Adrenal gland (tissue), 9 donors: ENCODE measurements at regions not wholly inside any gene's neighbourhood (a gene's known extent, or its start where the extent isn't known, plus 50 kb on each side); places are given as distances from the start of the nearest gene placed in this dataset.

Experiments used
- DNase-seq, 7 donors: peaks; one replicate each; pipeline ENCODE4 v3.0.0-alpha.2; 2019 to 2020
- H3K27ac ChIP-seq, 5 donors: fragments of 200-600 bp; sonication (generic) in 4 of 5; 1 replicate in 3 of 5; 2 replicates in 2 of 5; pipeline versions ENCODE4 v1.5.1 to v1.8.0; 2016 to 2020; ENCODE audit warnings: mild to moderate bottlenecking in 1 of 5
- H3K27me3 ChIP-seq: fragments of 200-600 bp; 2 replicates; pipeline ENCODE4 v1.8.0; 2021
- H3K36me3 ChIP-seq, 2 donors: fragments of 200-600 bp; replicated peaks in 1 of 2; 1 replicate in 1 of 2; 2 replicates in 1 of 2; pipeline versions ENCODE4 v1.5.1 to v1.8.0; 2018 to 2022
- H3K4me1 ChIP-seq, 2 donors: fragments of 200-600 bp; replicated peaks in 1 of 2; 1 replicate in 1 of 2; 2 replicates in 1 of 2; pipeline versions ENCODE4 v1.5.1 to v1.8.0; 2018 to 2021
- H3K4me3 ChIP-seq, 4 donors: fragments of 200-600 bp; sonication (generic) in 3 of 4; one replicate each; pipeline ENCODE4 v1.5.1; 2016 to 2018
- H3K9me3 ChIP-seq, 3 donors: fragments of 200-600 bp; sonication (generic) in 1 of 3; replicated peaks in 1 of 3; 1 replicate in 2 of 3; 2 replicates in 1 of 3; pipeline versions ENCODE4 v1.5.1 to v1.8.0; 2016 to 2021
- POLR2A ChIP-seq, 2 donors: fragments of 450-650 bp; IDR thresholded peaks; one replicate each; pipeline ENCODE4 v1.6.1; 2017; ENCODE audit warnings: antibody characterized with exemption in 2 of 2, mild to moderate bottlenecking in 2 of 2, moderate library complexity in 1 of 2
- WGBS, 4 donors: extraction: QIAGEN DNeasy Blood & Tissue Kit in 2 of 4; methylation state at CpG; one replicate each; pipeline versions ENCODE4 v1.1.5 to v1.1.7; 2013 to 2017; 5-methylcytosine and 5-hydroxymethylcytosine counted together
- intact Hi-C, 2 donors: fragments of 100-400 bp; cut with DNase I; formaldehyde crosslinking; loops; one replicate each; pipeline versions ENCODE4 v1.14.1 to v1.15.0; 2022 to 2023
- TF ChIP-seq, protein P1 (sequence below), 6 experiments: fragments of 450-650 bp in 4 of 6; fragments of 200-600 bp in 2 of 6; sonication (generic) in 1 of 6; IDR thresholded peaks; 1 replicate in 5 of 6; 2 replicates in 1 of 6; pipeline versions ENCODE4 v1.5.1 to v1.8.0; 2016 to 2021; ENCODE audit warnings: antibody characterized with exemption in 6 of 6, mild to moderate bottlenecking in 2 of 6, moderate library complexity in 1 of 6
- donor health status: healthy with polysubstance abuse.
- donor health status: Bipolar disorder and iron deficiency.
- donor health status: DM: yes; HTN: yes; CAD: no.
- donor health status: DM: no; HTN: no; CAD: no.
- donor health status: DM: no; HTN: no; CAD: no.

GRCh38 chr4:178738026-178738425 lies 1295.8 kb upstream of the AGA start:
- TF ChIP-seq, protein P1, sequence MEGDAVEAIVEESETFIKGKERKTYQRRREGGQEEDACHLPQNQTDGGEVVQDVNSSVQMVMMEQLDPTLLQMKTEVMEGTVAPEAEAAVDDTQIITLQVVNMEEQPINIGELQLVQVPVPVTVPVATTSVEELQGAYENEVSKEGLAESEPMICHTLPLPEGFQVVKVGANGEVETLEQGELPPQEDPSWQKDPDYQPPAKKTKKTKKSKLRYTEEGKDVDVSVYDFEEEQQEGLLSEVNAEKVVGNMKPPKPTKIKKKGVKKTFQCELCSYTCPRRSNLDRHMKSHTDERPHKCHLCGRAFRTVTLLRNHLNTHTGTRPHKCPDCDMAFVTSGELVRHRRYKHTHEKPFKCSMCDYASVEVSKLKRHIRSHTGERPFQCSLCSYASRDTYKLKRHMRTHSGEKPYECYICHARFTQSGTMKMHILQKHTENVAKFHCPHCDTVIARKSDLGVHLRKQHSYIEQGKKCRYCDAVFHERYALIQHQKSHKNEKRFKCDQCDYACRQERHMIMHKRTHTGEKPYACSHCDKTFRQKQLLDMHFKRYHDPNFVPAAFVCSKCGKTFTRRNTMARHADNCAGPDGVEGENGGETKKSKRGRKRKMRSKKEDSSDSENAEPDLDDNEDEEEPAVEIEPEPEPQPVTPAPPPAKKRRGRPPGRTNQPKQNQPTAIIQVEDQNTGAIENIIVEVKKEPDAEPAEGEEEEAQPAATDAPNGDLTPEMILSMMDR (IDR thresholded peaks at IDR 0.05) = no peak
- no peak for TF ChIP-seq POLR2A (IDR thresholded peaks at IDR 0.05)
- H3K27ac ChIP-seq = no peak overlapping the region
- no peak for DNase-seq
- intact Hi-C loops = no loop called here
- no peaks in the 10 kb centered on the region for H3K9me3 ChIP-seq
- no peaks in the 10 kb centered on the region for H3K27me3 ChIP-seq
- H3K4me1 ChIP-seq = no peaks in the 10 kb centered on the region
- 69 to 82% (median 75%) methylated on average over 4 of the region's 4 CpGs for WGBS, 4 donors
- no peaks in the 10 kb centered on the region for H3K36me3 ChIP-seq
- no peak overlapping the region for H3K4me3 ChIP-seq

GRCh38 chr4:178745203-178745602 lies 1303.0 kb upstream of the AGA start:
- 89 to 100% (median 95%) methylated on average over 1 of the region's 1 CpG for WGBS, 4 donors
- no peaks in the 10 kb centered on the region for H3K36me3 ChIP-seq
- no peak overlapping the region for H3K27ac ChIP-seq
- intact Hi-C loops = no loop called here
- DNase-seq = no peak
- no peaks in the 10 kb centered on the region for H3K27me3 ChIP-seq
- TF ChIP-seq POLR2A (IDR thresholded peaks at IDR 0.05) = no peak
- TF ChIP-seq, protein P1 (IDR thresholded peaks at IDR 0.05) = no peak
- no peaks in the 10 kb centered on the region for H3K9me3 ChIP-seq
- H3K4me1 ChIP-seq = no peaks in the 10 kb centered on the region
- no peak overlapping the region for H3K4me3 ChIP-seq

DNA sequence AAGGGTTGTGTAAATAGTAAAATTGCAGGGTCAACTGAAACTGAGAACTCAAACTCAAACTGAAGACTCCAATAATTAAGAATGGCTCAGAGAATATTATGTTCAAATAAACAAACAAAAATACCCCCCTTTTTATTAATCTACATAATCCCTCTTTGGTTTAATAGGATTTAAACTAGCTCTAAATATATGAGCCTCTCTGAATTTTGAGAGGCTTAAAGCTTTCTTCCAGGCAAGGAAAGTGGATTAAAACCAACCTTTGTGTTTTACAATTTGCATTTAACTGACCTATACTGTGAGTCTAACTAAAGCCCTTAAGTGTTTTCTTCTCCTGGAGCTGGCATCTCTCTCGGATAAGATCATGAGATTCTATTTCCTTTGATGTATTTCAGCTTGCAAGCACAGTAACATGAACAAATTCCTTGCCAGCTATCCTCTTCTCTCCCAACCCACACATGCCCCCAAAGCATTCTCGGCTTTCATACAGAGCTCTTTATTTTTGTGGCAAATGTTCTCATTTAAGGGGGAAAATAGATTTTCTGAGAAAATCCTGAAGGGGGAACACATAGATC lies 1310.8 kb upstream of the AGA start:
- intact Hi-C loops = no loop called here
- H3K9me3 ChIP-seq = no peaks in the 10 kb centered on the region
- no peak for DNase-seq
- H3K4me3 ChIP-seq = no peak overlapping the region
- TF ChIP-seq, protein P1 (IDR thresholded peaks at IDR 0.05) = no peak
- TF ChIP-seq POLR2A (IDR thresholded peaks at IDR 0.05) = no peak
- no peaks in the 10 kb centered on the region for H3K27me3 ChIP-seq
- H3K36me3 ChIP-seq = no peaks in the 10 kb centered on the region
- no peaks in the 10 kb centered on the region for H3K4me1 ChIP-seq
- no peak overlapping the region for H3K27ac ChIP-seq
- 18 to 30% (median 20%) methylated on average over 2 of the region's 2 CpGs for WGBS, 4 donors

GRCh38 chr4:178778496-178778895 lies 1336.3 kb upstream of the AGA start:
- intact Hi-C loops = no loop called here
- Histone ChIP-seq H3K4me3 (no peak overlapping the region), H3K27me3 (no peaks in the 10 kb centered on the region), H3K27ac (no peak overlapping the region), H3K9me3 (no peaks in the 10 kb centered on the region), H3K36me3 (no peaks in the 10 kb centered on the region), H3K4me1 (no peaks in the 10 kb centered on the region)
- WGBS, 4 donors = 71 to 81% (median 74%) methylated on average over 8 of the region's 8 CpGs
- no peak for TF ChIP-seq POLR2A (IDR thresholded peaks at IDR 0.05)
- TF ChIP-seq, protein P1 (IDR thresholded peaks at IDR 0.05) = no peak
- DNase-seq = no peak
